ENCODE measurements at regions not wholly inside any gene's neighbourhood (a gene's known extent, or its start where the extent isn't known, plus 50 kb on each side); places are given as distances from the start of the nearest gene placed in this dataset.
"Not testable (repeated sequence)": the region's sequence is repeated elsewhere in the genome, so short reads cannot be mapped to it uniquely, and the experiment has no call there.

- no peak for ATAC-seq
- TF ChIP-seq POLR2AphosphoS5 (IDR thresholded peaks at IDR 0.05) = no peak
- TF ChIP-seq POLR2A (IDR thresholded peaks at IDR 0.05) = no peak
- TF ChIP-seq CTCF (IDR thresholded peaks at IDR 0.05) = no peak
- no peak for TF ChIP-seq EP300 (IDR thresholded peaks at IDR 0.05)
- Histone ChIP-seq H3K9me3 (no peaks in the 10 kb centered on the region), H3K36me3 (no peaks in the 10 kb centered on the region), H3K27ac (no peak overlapping the region), H3K27me3 (no peaks in the 10 kb centered on the region), H3K4me3 (no peak overlapping the region), H3K4me1 (no peaks in the 10 kb centered on the region)
- WGBS, 2 donors (ENCODE audit: low coverage in 1 of 2) = 53 to 58% methylated on average over 9 of the region's 9 CpGs
Measured at GRCh38 chr4:186829740-186830449, 106.2 kb upstream of the FAT1 start.

- TF ChIP-seq EP300 (IDR thresholded peaks at IDR 0.05) (no peak), CTCF (IDR thresholded peaks at IDR 0.05) (no peak), POLR2A (IDR thresholded peaks at IDR 0.05) (no peak), POLR2AphosphoS5 (IDR thresholded peaks at IDR 0.05) (no peak)
Measured at GRCh38 chr4:186831574-186831973, 107.9 kb upstream of the FAT1 start.

GRCh38 chr4:186832906-186833305 is 109.2 kb upstream of the FAT1 start:
- WGBS, 2 donors (ENCODE audit: low coverage in 1 of 2) = 71% methylated on average over 1 of the region's 1 CpG; no CpG with 5 or more reads in 1 of the 2 donors
- Histone ChIP-seq H3K36me3 (no peaks in the 10 kb centered on the region), H3K9me3 (no peaks in the 10 kb centered on the region), H3K4me3 (no peak overlapping the region), H3K27me3 (no peaks in the 10 kb centered on the region), H3K4me1 (no peaks in the 10 kb centered on the region), H3K27ac (no peak overlapping the region)
- TF ChIP-seq POLR2AphosphoS5 (IDR thresholded peaks at IDR 0.05) (no peak), CTCF (IDR thresholded peaks at IDR 0.05) (no peak), EP300 (IDR thresholded peaks at IDR 0.05) (no peak), POLR2A (IDR thresholded peaks at IDR 0.05) (no peak)
- ATAC-seq = no peak

More at GRCh38 chr4:186831574-186831973, 107.9 kb upstream of the FAT1 start:
- Histone ChIP-seq H3K4me1 (no peaks in the 10 kb centered on the region), H3K27ac (no peak overlapping the region), H3K27me3 (no peaks in the 10 kb centered on the region), H3K36me3 (no peaks in the 10 kb centered on the region), H3K9me3 (no peaks in the 10 kb centered on the region), H3K4me3 (no peak overlapping the region)
- no peak for ATAC-seq
- 80% methylated on average over 3 of the region's 4 CpGs; no CpG with 5 or more reads in 1 of the 2 donors for WGBS, 2 donors (ENCODE audit: low coverage in 1 of 2)

GRCh38 chr4:186837463-186837862 is 113.8 kb upstream of the FAT1 start:
- ATAC-seq, H3K36me3 ChIP-seq, H3K27ac ChIP-seq, H3K4me3 ChIP-seq, H3K27me3 ChIP-seq, H3K9me3 ChIP-seq: not testable (repeated sequence)
- H3K4me1 ChIP-seq = peaks cover 0 to 19% (median 0%) of the 10 kb centered on the region in 3 donors
- 90 to 100% methylated on average over 2 to 3 of the region's 3 CpGs for WGBS, 2 donors (ENCODE audit: low coverage in 1 of 2)

- no peak for TF ChIP-seq POLR2AphosphoS5 (IDR thresholded peaks at IDR 0.05)
- TF ChIP-seq POLR2A (IDR thresholded peaks at IDR 0.05) = no peak
- TF ChIP-seq EP300 (IDR thresholded peaks at IDR 0.05) = no peak
- TF ChIP-seq CTCF (IDR thresholded peaks at IDR 0.05) = no peak
- Histone ChIP-seq H3K4me3 (no peak overlapping the region), H3K27ac (no peak overlapping the region), H3K4me1 (peaks cover 0 to 19% (median 0%) of the 10 kb centered on the region in 3 donors), H3K27me3 (no peaks in the 10 kb centered on the region), H3K36me3 (no peaks in the 10 kb centered on the region), H3K9me3 (no peaks in the 10 kb centered on the region)
- WGBS, 2 donors (ENCODE audit: low coverage in 1 of 2) = 94 to 95% methylated on average over 2 of the region's 2 CpGs
- no peak for ATAC-seq
Measured at GRCh38 chr4:186838295-186838694, 114.6 kb upstream of the FAT1 start.

Measured in gastroesophageal sphincter (tissue), 4 donors.